CD14-positive monocyte (primary cell): ENCODE measurements at regions not wholly inside any gene's neighbourhood (a gene's known extent, or its start where the extent isn't known, plus 50 kb on each side); places are given as distances from the start of the nearest gene placed in this dataset.

Experiments
- DNase-seq, 3 donors: peaks; one replicate each; pipeline ENCODE4 v3.0.0-alpha.2; 2011 to 2022
- H2AFZ ChIP-seq: 2 replicates; pipeline ENCODE4 v1.6.0; 2012; ENCODE audit warnings: mild to moderate bottlenecking, low read depth, low read length, inconsistent platforms; ENCODE audit not compliant: insufficient read depth, poor library complexity, severe bottlenecking
- H3K27ac ChIP-seq, 2 donors: 1 replicate in 1 of 2; 2 replicates in 1 of 2; pipeline ENCODE4 v1.5.1; 2012 to 2013; ENCODE audit warnings: low read length in 2 of 2, control low read depth in 1 of 2, inconsistent platforms in 1 of 2, low read depth in 1 of 2, mild to moderate bottlenecking in 1 of 2
- H3K27me3 ChIP-seq, 2 donors: one replicate each; pipeline versions ENCODE4 v1.6.0 to v1.6.1; 2011 to 2013; ENCODE audit warnings: low read length in 2 of 2; ENCODE audit not compliant: control insufficient read depth in 2 of 2, insufficient read depth in 2 of 2
- H3K36me3 ChIP-seq, 2 donors: replicated peaks in 1 of 2; 1 replicate in 1 of 2; 2 replicates in 1 of 2; pipeline versions ENCODE4 v1.5.1 to v1.6.1; 2012 to 2013; ENCODE audit warnings: low read length in 2 of 2, control low read depth in 1 of 2, inconsistent platforms in 1 of 2, mild to moderate bottlenecking in 1 of 2; ENCODE audit not compliant: insufficient read depth in 2 of 2, control insufficient read depth in 1 of 2
- H3K4me1 ChIP-seq, 2 donors: 1 replicate in 1 of 2; 2 replicates in 1 of 2; pipeline versions ENCODE4 v1.5.1 to v1.6.1; 2012 to 2013; ENCODE audit warnings: low read length in 2 of 2, control low read depth in 1 of 2, inconsistent platforms in 1 of 2, mild to moderate bottlenecking in 1 of 2, moderate library complexity in 1 of 2; ENCODE audit not compliant: insufficient read depth in 2 of 2, control insufficient read depth in 1 of 2
- H3K4me2 ChIP-seq: replicated peaks from 2 replicates; pipeline ENCODE3; 2012; ENCODE audit warnings: low read length, moderate library complexity, mild to moderate bottlenecking; ENCODE audit not compliant: poor library complexity, severe bottlenecking; ENCODE audit errors: extremely low read depth
- H3K4me3 ChIP-seq, 3 experiments: fragments of 200-600 bp in 1 of 3; sonication (generic) in 1 of 3; replicated peaks in 1 of 3; 1 replicate in 2 of 3; 2 replicates in 1 of 3; pipeline ENCODE4 v1.5.1; 2011 to 2013; ENCODE audit warnings: low read length in 3 of 3, mild to moderate bottlenecking in 3 of 3, control low read depth in 2 of 3, low read depth in 2 of 3, inconsistent platforms in 1 of 3, moderate library complexity in 1 of 3
- H3K79me2 ChIP-seq: 2 replicates; pipeline ENCODE4 v1.6.0; 2012; ENCODE audit warnings: mild to moderate bottlenecking, control low read depth, inconsistent platforms, low read length, moderate library complexity; ENCODE audit not compliant: insufficient read depth
- H3K9ac ChIP-seq: 2 replicates; pipeline ENCODE4 v1.6.0; 2017; ENCODE audit warnings: low read length, mild to moderate bottlenecking; ENCODE audit not compliant: insufficient read depth, poor library complexity, severe bottlenecking
- H3K9me3 ChIP-seq, 2 donors: replicated peaks in 1 of 2; 1 replicate in 1 of 2; 2 replicates in 1 of 2; pipeline versions ENCODE4 v1.5.1 to v1.6.1; 2012 to 2013; ENCODE audit warnings: low read length in 2 of 2, control low read depth in 1 of 2; ENCODE audit not compliant: control insufficient read depth in 1 of 2, insufficient read depth in 1 of 2
- H4K20me1 ChIP-seq: 2 replicates; pipeline ENCODE4 v1.6.0; 2012; ENCODE audit warnings: mild to moderate bottlenecking, low read length, control low read depth, moderate library complexity; ENCODE audit not compliant: insufficient read depth
- H3K27ac Mint-ChIP-seq, 7 donors: one replicate each; pipeline ENCODE4 v1.8.0; 2020; ENCODE audit warnings: mild to moderate bottlenecking in 7 of 7, mixed read lengths in 7 of 7, moderate library complexity in 6 of 7, inconsistent platforms in 2 of 7
- H3K27me3 Mint-ChIP-seq, 3 donors: one replicate each; pipeline ENCODE4 v1.8.0; 2021 to 2022; ENCODE audit warnings: low read depth in 3 of 3, mild to moderate bottlenecking in 3 of 3, mixed read lengths in 3 of 3, moderate library complexity in 3 of 3, inconsistent platforms in 1 of 3
- H3K36me3 Mint-ChIP-seq, 2 donors: one replicate each; pipeline ENCODE4 v1.8.0; 2020; ENCODE audit warnings: mixed read lengths in 2 of 2, inconsistent platforms in 1 of 2, mild to moderate bottlenecking in 1 of 2
- H3K4me1 Mint-ChIP-seq: one replicate; pipeline ENCODE4 v1.8.0; 2020; ENCODE audit warnings: mild to moderate bottlenecking, mixed read lengths
- H3K4me3 Mint-ChIP-seq, 2 donors: one replicate each; pipeline ENCODE4 v1.8.0; 2020; ENCODE audit warnings: mild to moderate bottlenecking in 2 of 2, mixed read lengths in 2 of 2, moderate library complexity in 1 of 2
- H3K9me3 Mint-ChIP-seq, 7 donors: one replicate each; pipeline ENCODE4 v1.8.0; 2020 to 2022; ENCODE audit warnings: mixed read lengths in 7 of 7, mild to moderate bottlenecking in 6 of 7, moderate library complexity in 6 of 7, inconsistent platforms in 2 of 7
- CTCF ChIP-seq: fragments of 200-600 bp; IDR thresholded peaks from one replicate; pipeline ENCODE4 v1.8.0; 2022; ENCODE audit warnings: antibody characterized with exemption, mild to moderate bottlenecking
- WGBS: methylation state at CpG from one replicate; pipeline ENCODE4 v1.1.5; 2013; ENCODE audit warnings: missing lambda C conversion rate; ENCODE audit not compliant: insufficient coverage; 5-methylcytosine and 5-hydroxymethylcytosine counted together
- intact Hi-C, 2 donors: fragments of 100-400 bp; cut with micrococcal nuclease; formaldehyde crosslinking; loops; one replicate each; pipeline versions ENCODE4 v1.15.0 to v1.15.1; 2023

DNA sequence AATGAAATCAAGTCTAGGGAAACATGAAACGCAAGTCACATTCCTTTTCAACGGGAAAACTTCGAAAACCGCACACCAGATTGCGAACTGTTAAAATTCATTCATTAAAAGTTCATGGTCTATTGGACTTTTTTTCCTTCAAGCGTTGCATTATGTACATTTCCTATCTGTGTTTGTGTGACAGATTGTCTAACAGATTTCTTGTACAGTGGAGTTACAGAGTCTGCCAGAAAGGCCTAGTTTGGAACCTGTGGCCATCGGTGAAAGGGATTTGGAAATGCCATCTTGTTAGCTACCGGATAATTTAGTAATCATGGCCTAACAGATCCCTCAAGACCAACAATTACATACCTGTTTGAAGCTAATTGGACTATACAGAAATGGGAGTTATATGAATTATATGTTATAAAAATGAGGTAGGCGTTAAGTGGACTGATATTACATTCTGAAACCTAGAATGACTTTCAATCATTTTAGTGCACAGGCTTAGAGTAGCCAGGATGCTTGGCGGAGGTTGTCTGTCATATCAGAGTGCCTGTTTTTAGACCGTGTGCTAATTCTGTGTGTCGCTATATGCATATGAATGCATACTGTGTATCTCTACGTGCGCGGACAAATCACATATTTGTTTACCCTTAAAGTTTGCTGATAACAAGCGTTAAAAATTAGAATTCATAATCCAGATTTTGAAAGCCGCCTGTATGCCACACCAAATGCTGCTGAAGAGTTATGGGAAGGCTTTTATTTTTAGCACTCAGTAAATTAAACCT lies 885.4 kb upstream of the RBFOX1 start:
- 87% methylated on average over 3 of the region's 17 CpGs for WGBS
- H3K4me3 ChIP-seq = no peak overlapping the region
- H3K4me2 ChIP-seq = no peak overlapping the region

DNA sequence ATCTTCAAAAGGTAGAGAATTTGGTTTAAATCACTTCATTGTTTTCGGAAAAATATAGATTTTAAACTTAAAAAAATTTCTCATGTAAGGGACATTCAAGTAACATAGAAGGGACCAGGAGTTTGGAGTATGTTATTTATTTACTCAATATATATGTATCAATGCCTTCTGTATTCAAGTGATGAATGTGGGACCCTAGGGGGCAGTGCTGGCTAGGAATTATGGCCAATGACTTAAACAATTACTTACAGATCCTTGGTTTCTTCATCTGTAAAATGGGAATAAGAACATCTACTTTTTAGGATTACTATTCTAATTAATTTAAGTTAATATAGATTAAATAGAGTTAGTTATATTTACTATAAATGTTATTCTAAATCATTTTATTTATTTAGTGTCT lies 886.3 kb upstream of the RBFOX1 start:
- H3K9ac ChIP-seq = no peak overlapping the region
- no peak overlapping the region for H3K27ac Mint-ChIP-seq
- peaks cover 0 to 3% of the 10 kb centered on the region in 2 donors for H3K9me3 ChIP-seq
- intact Hi-C loops = no loop called here
- H3K79me2 ChIP-seq = no peaks in the 10 kb centered on the region
- H3K27ac ChIP-seq = no peak overlapping the region
- H3K4me3 ChIP-seq = no peak overlapping the region
- H3K27me3 ChIP-seq = no peaks in the 10 kb centered on the region
- H3K4me2 ChIP-seq = no peak overlapping the region
- no peak overlapping the region for H3K4me3 Mint-ChIP-seq
- no peaks in the 10 kb centered on the region for H3K4me1 Mint-ChIP-seq
- DNase-seq = no peak
- H2AFZ ChIP-seq = no peak overlapping the region
- peaks cover 0 to 2% (median 2%) of the 10 kb centered on the region in 3 donors for H3K27me3 Mint-ChIP-seq
- no peak for TF ChIP-seq CTCF
- H3K36me3 Mint-ChIP-seq = no peaks in the 10 kb centered on the region
- WGBS = no CpG with 5 or more reads among the region's 1 CpG
- no peaks in the 10 kb centered on the region for H4K20me1 ChIP-seq
- H3K9me3 Mint-ChIP-seq = peaks cover 0 to 6% (median 3%) of the 10 kb centered on the region in 7 donors
- H3K36me3 ChIP-seq = no peaks in the 10 kb centered on the region
- H3K4me1 ChIP-seq = no peaks in the 10 kb centered on the region

More for the DNA sequence above, 885.4 kb upstream of the RBFOX1 start:
- Mint-ChIP-seq H3K36me3 (no peaks in the 10 kb centered on the region), H3K9me3 (peaks cover 4 to 8% (median 7%) of the 10 kb centered on the region in 7 donors), H3K27me3 (peaks cover 0 to 2% (median 2%) of the 10 kb centered on the region in 3 donors), H3K4me3 (no peak overlapping the region), H3K27ac (no peak overlapping the region), H3K4me1 (no peaks in the 10 kb centered on the region)
- Histone ChIP-seq H3K36me3 (no peaks in the 10 kb centered on the region), H3K9me3 (peaks cover 4 to 5% of the 10 kb centered on the region in 2 donors), H4K20me1 (no peaks in the 10 kb centered on the region), H3K27ac (no peak overlapping the region), H3K79me2 (no peaks in the 10 kb centered on the region), H3K9ac (no peak overlapping the region), H3K4me1 (no peaks in the 10 kb centered on the region), H2AFZ (no peak overlapping the region), H3K27me3 (no peaks in the 10 kb centered on the region)
- intact Hi-C loops = no loop called here
- no peak for TF ChIP-seq CTCF
- DNase-seq = no peak
